H1 (cell line): ENCODE measurements at regions not wholly inside any gene's neighbourhood (a gene's known extent, or its start where the extent isn't known, plus 50 kb on each side); places are given as distances from the start of the nearest gene placed in this dataset.
"Not testable (repeated sequence)": the region's sequence is repeated elsewhere in the genome, so short reads cannot be mapped to it uniquely, and the experiment has no call there.

Experiments
- CTCF ChIA-PET: fragments of 300-600 bp; sonication (Branson Sonifier 250); formaldehyde crosslinking; loops from one replicate; lab custom pipeline; 2021; ENCODE audit not compliant: partially characterized antibody; lab: Charles Lee
- POLR2A ChIA-PET: fragments of 300-600 bp; sonication (Branson Sonifier 250); formaldehyde crosslinking; loops from one replicate; lab custom pipeline; 2021; ENCODE audit warnings: inconsistent platforms; ENCODE audit not compliant: partially characterized antibody; lab: Charles Lee
- DNase-seq, 2 experiments: peaks; one replicate each; pipeline versions ENCODE4 v3.0.0 to v3.0.0-alpha.2; 2010 to 2022; ENCODE audit warnings: low spot score in 2 of 2, low read depth in 1 of 2, mixed read lengths in 1 of 2
- FAIRE-seq: peaks from 2 replicates; lab custom pipeline; 2011; peaks lifted over from hg19 to GRCh38; lab: Jason Lieb, UNC
- H2AFZ ChIP-seq: 2 replicates; pipeline ENCODE4 v1.8.1; 2012; ENCODE audit warnings: low read length, inconsistent platforms
- H2AK5ac ChIP-seq: 2 replicates; pipeline ENCODE4 v1.6.1; 2013; ENCODE audit warnings: low read depth, low read length
- H2BK120ac ChIP-seq: replicated peaks from 2 replicates; pipeline ENCODE3; 2013; ENCODE audit warnings: low read depth, low read length, inconsistent platforms
- H2BK12ac ChIP-seq: 2 replicates; pipeline ENCODE4 v1.6.1; 2013; ENCODE audit warnings: low read depth, low read length
- H2BK15ac ChIP-seq: 2 replicates; pipeline ENCODE4 v1.6.1; 2013; ENCODE audit warnings: low read length
- H2BK20ac ChIP-seq: 2 replicates; pipeline ENCODE4 v1.6.1; 2013; ENCODE audit warnings: low read length
- H2BK5ac ChIP-seq: 2 replicates; pipeline ENCODE4 v1.6.1; 2013; ENCODE audit warnings: low read depth, low read length
- H3K14ac ChIP-seq: 2 replicates; pipeline ENCODE4 v1.6.1; 2013; ENCODE audit warnings: inconsistent platforms; ENCODE audit not compliant: insufficient read length
- H3K18ac ChIP-seq: 2 replicates; pipeline ENCODE4 v1.6.1; 2013; ENCODE audit warnings: low read length; ENCODE audit errors: extremely low read depth
- H3K23ac ChIP-seq: 2 replicates; pipeline ENCODE4 v1.6.1; 2013; ENCODE audit warnings: inconsistent platforms; ENCODE audit not compliant: insufficient read length
- H3K23me2 ChIP-seq: 2 replicates; pipeline ENCODE4 v1.6.1; 2013; ENCODE audit warnings: low read depth, low read length
- H3K27ac ChIP-seq: 2 replicates; pipeline ENCODE4 v1.6.1; 2011; ENCODE audit warnings: low read depth, low read length, inconsistent platforms
- H3K27me3 ChIP-seq, 4 experiments: replicated peaks in 1 of 4; 1 replicate in 1 of 4; 2 replicates in 3 of 4; pipeline versions ENCODE4 v1.6.1 to v1.8.1; 2011 to 2013; ENCODE audit warnings: low read length in 3 of 4, mild to moderate bottlenecking in 3 of 4, inconsistent platforms in 2 of 4, mixed read lengths in 2 of 4, moderate library complexity in 1 of 4; ENCODE audit not compliant: control insufficient read depth in 3 of 4, insufficient read depth in 3 of 4; ENCODE audit errors: extremely low read depth in 1 of 4
- H3K36me3 ChIP-seq, 4 experiments: 2 replicates each; pipeline versions ENCODE4 v1.6.1 to v1.8.1; 2011 to 2013; ENCODE audit warnings: mild to moderate bottlenecking in 4 of 4, low read length in 3 of 4, moderate library complexity in 2 of 4, control low read depth in 1 of 4, inconsistent platforms in 1 of 4; ENCODE audit not compliant: insufficient read depth in 4 of 4, control insufficient read depth in 2 of 4
- H3K4ac ChIP-seq: replicated peaks from 2 replicates; pipeline ENCODE3; 2013; ENCODE audit warnings: low read length, low read depth, mixed read lengths, inconsistent platforms; ENCODE audit not compliant: insufficient read length
- H3K4me1 ChIP-seq, 4 experiments: replicated peaks in 1 of 4; 1 replicate in 1 of 4; 2 replicates in 3 of 4; pipeline versions ENCODE4 v1.6.1 to v1.8.1; 2011 to 2013; ENCODE audit warnings: low read length in 3 of 4, inconsistent platforms in 2 of 4, mixed read lengths in 1 of 4; ENCODE audit not compliant: insufficient read depth in 4 of 4, control insufficient read depth in 3 of 4
- H3K4me2 ChIP-seq, 2 experiments: 2 replicates each; pipeline versions ENCODE4 v1.6.1 to v1.8.1; 2011 to 2013; ENCODE audit warnings: low read depth in 2 of 2, low read length in 2 of 2, control low read depth in 1 of 2, inconsistent platforms in 1 of 2, mild to moderate bottlenecking in 1 of 2; ENCODE audit not compliant: insufficient read depth in 1 of 2
- H3K4me3 ChIP-seq, 4 experiments: fragments of 200-600, 300-600 bp in 1 of 4; sonication (generic), shearing (Covaris generic), sonication (Bioruptor Twin) in 1 of 4; 2 replicates each; pipeline versions ENCODE4 v1.5.1 to v1.8.1; 2011 to 2016; ENCODE audit warnings: low read length in 4 of 4, low read depth in 3 of 4, control low read depth in 2 of 4, inconsistent platforms in 2 of 4, mild to moderate bottlenecking in 2 of 4, mixed read lengths in 1 of 4, moderate library complexity in 1 of 4; ENCODE audit not compliant: insufficient read depth in 2 of 4; ENCODE audit errors: extremely low read depth in 1 of 4
- H3K56ac ChIP-seq: replicated peaks from 2 replicates; pipeline ENCODE3; 2013; ENCODE audit warnings: low read depth, mild to moderate bottlenecking, mixed read lengths, low read length, inconsistent platforms; ENCODE audit not compliant: insufficient read length
- H3K79me1 ChIP-seq: 2 replicates; pipeline ENCODE4 v1.6.1; 2013; ENCODE audit warnings: low read depth, low read length, control low read depth
- H3K79me2 ChIP-seq, 2 experiments: 2 replicates each; pipeline versions ENCODE4 v1.6.1 to v1.8.1; 2012 to 2013; ENCODE audit warnings: low read length in 2 of 2, mild to moderate bottlenecking in 2 of 2, inconsistent platforms in 1 of 2; ENCODE audit not compliant: insufficient read depth in 2 of 2, control insufficient read depth in 1 of 2
- H3K9ac ChIP-seq, 4 experiments: replicated peaks in 1 of 4; 1 replicate in 1 of 4; 2 replicates in 3 of 4; pipeline versions ENCODE4 v1.6.1 to v1.8.1; 2011 to 2013; ENCODE audit warnings: low read depth in 3 of 4, low read length in 3 of 4, control low read depth in 2 of 4, mild to moderate bottlenecking in 2 of 4, moderate library complexity in 2 of 4, inconsistent platforms in 1 of 4; ENCODE audit errors: extremely low read depth in 1 of 4
- H3K9me3 ChIP-seq, 2 experiments: 2 replicates each; pipeline versions ENCODE4 v1.6.1 to v1.8.1; 2012 to 2013; ENCODE audit warnings: mild to moderate bottlenecking in 2 of 2, moderate library complexity in 2 of 2, control low read depth in 1 of 2, inconsistent platforms in 1 of 2, low read depth in 1 of 2, low read length in 1 of 2, mixed read lengths in 1 of 2; ENCODE audit not compliant: insufficient read depth in 2 of 2
- H4K20me1 ChIP-seq, 2 experiments: replicated peaks in 1 of 2; 2 replicates each; pipeline versions ENCODE3 to v1.8.1; 2011 to 2013; ENCODE audit warnings: inconsistent platforms in 2 of 2, low read length in 2 of 2, mild to moderate bottlenecking in 1 of 2; ENCODE audit not compliant: insufficient read depth in 2 of 2, control insufficient read depth in 1 of 2
- H4K5ac ChIP-seq: 2 replicates; pipeline ENCODE4 v1.6.1; 2013; ENCODE audit warnings: low read length, low read depth, mixed read lengths, inconsistent platforms; ENCODE audit not compliant: insufficient read length
- H4K8ac ChIP-seq: 2 replicates; pipeline ENCODE4 v1.8.0; 2013; ENCODE audit warnings: mild to moderate bottlenecking, moderate library complexity, low read length, inconsistent platforms; ENCODE audit not compliant: insufficient read depth; ENCODE audit errors: extremely low read depth
- H4K91ac ChIP-seq: replicated peaks from 2 replicates; pipeline ENCODE3; 2013; ENCODE audit warnings: low read length, mixed read lengths, inconsistent platforms; ENCODE audit not compliant: insufficient read length
- WGBS, 2 experiments: shearing (Covaris generic) in 1 of 2; methylation state at CpG; one replicate each; pipeline versions ENCODE4 v1.1.6 to v1.1.7; 2013 to 2015; ENCODE audit warnings: low lambda C conversion rate in 2 of 2, mixed read lengths in 2 of 2, inconsistent platforms in 1 of 2, low coverage in 1 of 2, missing lambda C conversion rate in 1 of 2; ENCODE audit not compliant: insufficient replicate concordance in 2 of 2, insufficient coverage in 1 of 2, insufficient read length in 1 of 2; ENCODE audit errors: extremely low coverage in 1 of 2, missing lambda C conversion rate in 1 of 2; 5-methylcytosine and 5-hydroxymethylcytosine counted together

DNA sequence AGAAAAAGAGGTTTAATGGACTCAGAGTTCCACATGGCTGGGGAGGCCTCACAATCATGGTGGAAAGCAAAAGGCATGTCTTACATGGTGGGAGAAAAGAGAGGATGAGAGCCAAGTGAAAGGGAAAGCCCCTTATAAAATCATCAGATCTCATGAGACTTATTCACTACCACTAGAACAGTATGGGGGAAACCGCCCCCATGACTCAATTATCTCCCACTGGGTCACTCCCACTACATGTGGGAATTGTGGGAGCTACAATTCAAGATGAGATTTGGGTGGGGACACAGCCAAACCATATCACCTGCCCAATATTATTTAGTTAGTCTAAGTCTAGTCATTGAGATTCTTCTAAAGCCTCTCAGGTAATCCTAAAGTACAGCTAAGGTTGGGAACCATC lies 66.1 kb upstream of the HSPB3 start:
- CTCF ChIA-PET, H3K4me1 ChIP-seq, H4K20me1 ChIP-seq, H2BK120ac ChIP-seq, H4K91ac ChIP-seq, H2AFZ ChIP-seq, H2BK20ac ChIP-seq, H3K56ac ChIP-seq, H3K79me1 ChIP-seq, H3K36me3 ChIP-seq, H2BK12ac ChIP-seq, H3K9ac ChIP-seq, H3K27ac ChIP-seq, H4K5ac ChIP-seq, H3K79me2 ChIP-seq, H3K18ac ChIP-seq, H3K23me2 ChIP-seq, H3K23ac ChIP-seq, H3K27me3 ChIP-seq, H2AK5ac ChIP-seq, H4K8ac ChIP-seq, FAIRE-seq, H2BK5ac ChIP-seq, H3K4me2 ChIP-seq, H3K9me3 ChIP-seq, H3K4me3 ChIP-seq, DNase-seq, H2BK15ac ChIP-seq, H3K14ac ChIP-seq, POLR2A ChIA-PET, H3K4ac ChIP-seq: not testable (repeated sequence)
- WGBS, 2 experiments: 92% methylated on average over 1 of the region's 1 CpG; no CpG with 5 or more reads in 1 of the 2 experiments
